ENCODE measurements at regions not wholly inside any gene's neighbourhood (a gene's known extent, or its start where the extent isn't known, plus 50 kb on each side); places are given as distances from the start of the nearest gene placed in this dataset.

DNA sequence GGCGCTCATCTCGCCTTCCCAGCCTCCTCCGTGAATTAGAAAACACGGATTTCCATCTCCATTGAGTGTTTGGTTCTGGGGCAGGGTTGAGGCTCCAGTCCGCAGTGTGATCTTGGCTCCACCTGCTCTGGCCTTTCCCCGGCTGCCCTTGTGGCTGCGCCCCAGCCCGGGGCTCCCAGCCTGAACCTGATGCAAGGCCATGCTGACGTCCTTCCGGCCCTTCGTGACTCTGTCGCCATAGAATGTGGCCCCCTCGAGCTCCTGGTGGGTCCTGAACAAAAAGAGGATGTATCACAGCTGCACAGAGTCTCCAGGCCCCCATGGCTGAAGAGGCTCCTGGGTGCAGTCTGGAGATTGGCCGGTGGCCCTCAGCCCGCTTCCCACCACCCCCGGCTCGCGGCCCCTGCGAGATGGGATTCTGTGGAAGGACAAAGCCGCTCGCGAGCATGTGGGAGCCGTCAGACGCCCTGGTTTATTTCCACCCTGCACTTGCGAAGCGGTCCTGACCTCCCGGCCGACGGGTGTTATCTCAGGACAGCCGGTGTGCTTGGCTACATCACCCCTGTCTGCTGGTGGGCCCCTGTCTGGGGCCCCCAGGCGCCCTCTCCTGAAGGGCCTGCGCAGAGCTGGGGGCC is 1214.0 kb downstream of the BRD1 start:
- TF ChIP-seq OSR1 (CRISPR knock-in tag; IDR thresholded peaks at IDR 0.05) (no peak), ZFP30 (CRISPR knock-in tag; IDR thresholded peaks at IDR 0.05) (no peak), ZFP3 (CRISPR knock-in tag; IDR thresholded peaks at IDR 0.05) (no peak), SNAI2 (CRISPR knock-in tag; IDR thresholded peaks at IDR 0.05) (no peak), RARB (CRISPR knock-in tag; IDR thresholded peaks at IDR 0.05) (no peak), ZNF565 (CRISPR knock-in tag; conservative IDR thresholded peaks at IDR 0.05; ENCODE audit: low read depth) (no peak), PPARA (CRISPR knock-in tag; IDR thresholded peaks at IDR 0.05; ENCODE audit: borderline replicate concordance) (no peak), TOX (CRISPR knock-in tag; IDR thresholded peaks at IDR 0.05; ENCODE audit: borderline replicate concordance) (no peak)
- TF ChIP-seq, protein P1, sequence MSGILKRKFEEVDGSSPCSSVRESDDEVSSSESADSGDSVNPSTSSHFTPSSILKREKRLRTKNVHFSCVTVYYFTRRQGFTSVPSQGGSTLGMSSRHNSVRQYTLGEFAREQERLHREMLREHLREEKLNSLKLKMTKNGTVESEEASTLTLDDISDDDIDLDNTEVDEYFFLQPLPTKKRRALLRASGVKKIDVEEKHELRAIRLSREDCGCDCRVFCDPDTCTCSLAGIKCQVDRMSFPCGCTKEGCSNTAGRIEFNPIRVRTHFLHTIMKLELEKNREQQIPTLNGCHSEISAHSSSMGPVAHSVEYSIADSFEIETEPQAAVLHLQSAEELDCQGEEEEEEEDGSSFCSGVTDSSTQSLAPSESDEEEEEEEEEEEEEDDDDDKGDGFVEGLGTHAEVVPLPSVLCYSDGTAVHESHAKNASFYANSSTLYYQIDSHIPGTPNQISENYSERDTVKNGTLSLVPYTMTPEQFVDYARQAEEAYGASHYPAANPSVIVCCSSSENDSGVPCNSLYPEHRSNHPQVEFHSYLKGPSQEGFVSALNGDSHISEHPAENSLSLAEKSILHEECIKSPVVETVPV (CRISPR knock-in tag; IDR thresholded peaks at IDR 0.05): no peak
- TF ChIP-seq, protein P2, sequence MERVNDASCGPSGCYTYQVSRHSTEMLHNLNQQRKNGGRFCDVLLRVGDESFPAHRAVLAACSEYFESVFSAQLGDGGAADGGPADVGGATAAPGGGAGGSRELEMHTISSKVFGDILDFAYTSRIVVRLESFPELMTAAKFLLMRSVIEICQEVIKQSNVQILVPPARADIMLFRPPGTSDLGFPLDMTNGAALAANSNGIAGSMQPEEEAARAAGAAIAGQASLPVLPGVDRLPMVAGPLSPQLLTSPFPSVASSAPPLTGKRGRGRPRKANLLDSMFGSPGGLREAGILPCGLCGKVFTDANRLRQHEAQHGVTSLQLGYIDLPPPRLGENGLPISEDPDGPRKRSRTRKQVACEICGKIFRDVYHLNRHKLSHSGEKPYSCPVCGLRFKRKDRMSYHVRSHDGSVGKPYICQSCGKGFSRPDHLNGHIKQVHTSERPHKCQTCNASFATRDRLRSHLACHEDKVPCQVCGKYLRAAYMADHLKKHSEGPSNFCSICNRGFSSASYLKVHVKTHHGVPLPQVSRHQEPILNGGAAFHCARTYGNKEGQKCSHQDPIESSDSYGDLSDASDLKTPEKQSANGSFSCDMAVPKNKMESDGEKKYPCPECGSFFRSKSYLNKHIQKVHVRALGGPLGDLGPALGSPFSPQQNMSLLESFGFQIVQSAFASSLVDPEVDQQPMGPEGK (CRISPR knock-in tag; IDR thresholded peaks at IDR 0.05; ENCODE audit: borderline replicate concordance): no peak

Data from SK-N-SH treated with all-trans-retinoic acid at 6 μM for 48 hours (cell line).